ENCODE measurements at regions not wholly inside any gene's neighbourhood (a gene's known extent, or its start where the extent isn't known, plus 50 kb on each side); places are given as distances from the start of the nearest gene placed in this dataset.

DNA sequence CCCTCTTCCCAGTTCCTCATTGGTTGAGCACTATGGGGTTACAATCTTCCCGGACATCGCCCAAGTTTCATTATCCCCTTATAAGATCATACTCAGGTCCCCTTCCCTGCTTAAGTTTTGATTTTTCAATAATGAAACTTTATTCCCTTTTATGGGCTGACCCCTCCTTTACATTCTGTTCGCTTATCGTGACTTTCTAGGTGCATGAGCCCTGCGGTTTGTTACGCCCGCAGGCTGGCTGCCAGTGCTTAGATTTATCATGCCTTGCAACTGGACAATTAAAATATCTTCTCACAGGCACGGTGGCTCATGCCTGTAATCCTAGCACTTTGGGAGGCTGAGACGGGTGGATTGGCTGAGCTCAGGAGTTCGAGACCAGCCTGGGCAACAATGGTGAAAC is 127.9 kb upstream of the FER start:
- TF ChIP-seq, protein P1, sequence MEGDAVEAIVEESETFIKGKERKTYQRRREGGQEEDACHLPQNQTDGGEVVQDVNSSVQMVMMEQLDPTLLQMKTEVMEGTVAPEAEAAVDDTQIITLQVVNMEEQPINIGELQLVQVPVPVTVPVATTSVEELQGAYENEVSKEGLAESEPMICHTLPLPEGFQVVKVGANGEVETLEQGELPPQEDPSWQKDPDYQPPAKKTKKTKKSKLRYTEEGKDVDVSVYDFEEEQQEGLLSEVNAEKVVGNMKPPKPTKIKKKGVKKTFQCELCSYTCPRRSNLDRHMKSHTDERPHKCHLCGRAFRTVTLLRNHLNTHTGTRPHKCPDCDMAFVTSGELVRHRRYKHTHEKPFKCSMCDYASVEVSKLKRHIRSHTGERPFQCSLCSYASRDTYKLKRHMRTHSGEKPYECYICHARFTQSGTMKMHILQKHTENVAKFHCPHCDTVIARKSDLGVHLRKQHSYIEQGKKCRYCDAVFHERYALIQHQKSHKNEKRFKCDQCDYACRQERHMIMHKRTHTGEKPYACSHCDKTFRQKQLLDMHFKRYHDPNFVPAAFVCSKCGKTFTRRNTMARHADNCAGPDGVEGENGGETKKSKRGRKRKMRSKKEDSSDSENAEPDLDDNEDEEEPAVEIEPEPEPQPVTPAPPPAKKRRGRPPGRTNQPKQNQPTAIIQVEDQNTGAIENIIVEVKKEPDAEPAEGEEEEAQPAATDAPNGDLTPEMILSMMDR (conservative IDR thresholded peaks at IDR 0.05; ENCODE audit: low read depth in 2 of 2) = no peak
- TF ChIP-seq, protein P2, sequence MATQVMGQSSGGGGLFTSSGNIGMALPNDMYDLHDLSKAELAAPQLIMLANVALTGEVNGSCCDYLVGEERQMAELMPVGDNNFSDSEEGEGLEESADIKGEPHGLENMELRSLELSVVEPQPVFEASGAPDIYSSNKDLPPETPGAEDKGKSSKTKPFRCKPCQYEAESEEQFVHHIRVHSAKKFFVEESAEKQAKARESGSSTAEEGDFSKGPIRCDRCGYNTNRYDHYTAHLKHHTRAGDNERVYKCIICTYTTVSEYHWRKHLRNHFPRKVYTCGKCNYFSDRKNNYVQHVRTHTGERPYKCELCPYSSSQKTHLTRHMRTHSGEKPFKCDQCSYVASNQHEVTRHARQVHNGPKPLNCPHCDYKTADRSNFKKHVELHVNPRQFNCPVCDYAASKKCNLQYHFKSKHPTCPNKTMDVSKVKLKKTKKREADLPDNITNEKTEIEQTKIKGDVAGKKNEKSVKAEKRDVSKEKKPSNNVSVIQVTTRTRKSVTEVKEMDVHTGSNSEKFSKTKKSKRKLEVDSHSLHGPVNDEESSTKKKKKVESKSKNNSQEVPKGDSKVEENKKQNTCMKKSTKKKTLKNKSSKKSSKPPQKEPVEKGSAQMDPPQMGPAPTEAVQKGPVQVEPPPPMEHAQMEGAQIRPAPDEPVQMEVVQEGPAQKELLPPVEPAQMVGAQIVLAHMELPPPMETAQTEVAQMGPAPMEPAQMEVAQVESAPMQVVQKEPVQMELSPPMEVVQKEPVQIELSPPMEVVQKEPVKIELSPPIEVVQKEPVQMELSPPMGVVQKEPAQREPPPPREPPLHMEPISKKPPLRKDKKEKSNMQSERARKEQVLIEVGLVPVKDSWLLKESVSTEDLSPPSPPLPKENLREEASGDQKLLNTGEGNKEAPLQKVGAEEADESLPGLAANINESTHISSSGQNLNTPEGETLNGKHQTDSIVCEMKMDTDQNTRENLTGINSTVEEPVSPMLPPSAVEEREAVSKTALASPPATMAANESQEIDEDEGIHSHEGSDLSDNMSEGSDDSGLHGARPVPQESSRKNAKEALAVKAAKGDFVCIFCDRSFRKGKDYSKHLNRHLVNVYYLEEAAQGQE (IDR thresholded peaks at IDR 0.05; ENCODE audit: unreplicated experiment) = no peak
- no peak for TF ChIP-seq EZH2phosphoT487 (IDR thresholded peaks at IDR 0.05; ENCODE audit: unreplicated experiment)
- no peak for TF ChIP-seq EZH2 (IDR thresholded peaks at IDR 0.05; ENCODE audit: low read depth, unreplicated experiment)
- TF ChIP-seq POLR2AphosphoS5 (IDR thresholded peaks at IDR 0.05; ENCODE audit: low read depth) = no peak
- TF ChIP-seq CREB1 (CRISPR knock-in tag; IDR thresholded peaks at IDR 0.05; ENCODE audit: low read depth) = no peak
- TF ChIP-seq, protein P3, sequence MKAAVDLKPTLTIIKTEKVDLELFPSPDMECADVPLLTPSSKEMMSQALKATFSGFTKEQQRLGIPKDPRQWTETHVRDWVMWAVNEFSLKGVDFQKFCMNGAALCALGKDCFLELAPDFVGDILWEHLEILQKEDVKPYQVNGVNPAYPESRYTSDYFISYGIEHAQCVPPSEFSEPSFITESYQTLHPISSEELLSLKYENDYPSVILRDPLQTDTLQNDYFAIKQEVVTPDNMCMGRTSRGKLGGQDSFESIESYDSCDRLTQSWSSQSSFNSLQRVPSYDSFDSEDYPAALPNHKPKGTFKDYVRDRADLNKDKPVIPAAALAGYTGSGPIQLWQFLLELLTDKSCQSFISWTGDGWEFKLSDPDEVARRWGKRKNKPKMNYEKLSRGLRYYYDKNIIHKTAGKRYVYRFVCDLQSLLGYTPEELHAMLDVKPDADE (IDR thresholded peaks at IDR 0.05) = no peak

Measured in GM23338 (cell line).